Breast epithelium (tissue), 3 donors: ENCODE measurements at regions not wholly inside any gene's neighbourhood (a gene's known extent, or its start where the extent isn't known, plus 50 kb on each side); places are given as distances from the start of the nearest gene placed in this dataset.

Experiments used
- POLR2A ChIP-seq: fragments of 450-650 bp; IDR thresholded peaks from one replicate; pipeline ENCODE4 v1.6.1; 2016; ENCODE audit warnings: antibody characterized with exemption, mild to moderate bottlenecking, moderate library complexity
- POLR2AphosphoS5 ChIP-seq, 3 donors: sonication (generic); formaldehyde crosslinking; IDR thresholded peaks; one replicate each; pipeline ENCODE4 v1.6.1; 2017; ENCODE audit warnings: antibody characterized with exemption in 3 of 3
- TF ChIP-seq, protein P1 (sequence below), 3 donors: fragments of 450-650 bp; IDR thresholded peaks; one replicate each; pipeline ENCODE4 v1.5.1; 2016 to 2017; ENCODE audit warnings: antibody characterized with exemption in 3 of 3, mild to moderate bottlenecking in 3 of 3, moderate library complexity in 3 of 3

DNA sequence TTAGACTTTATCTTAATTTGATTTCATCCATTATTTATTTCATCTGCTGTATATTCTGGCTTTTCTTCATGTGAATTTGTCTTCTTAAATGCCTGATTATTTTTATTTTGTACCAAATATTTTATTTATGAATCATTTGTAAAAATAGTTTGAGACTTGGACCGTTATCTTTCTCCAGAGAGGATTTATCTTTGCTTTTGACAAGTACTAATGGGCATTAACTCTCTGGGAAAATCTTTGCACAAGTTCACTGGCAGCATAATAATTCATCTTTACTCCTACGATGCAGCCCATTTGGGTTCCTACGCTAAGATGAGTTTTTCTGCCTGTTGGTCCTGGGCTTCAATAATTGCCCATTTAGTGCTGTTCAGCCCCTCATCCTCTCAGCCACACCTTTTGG, 131.0 kb upstream of the RORB start:
- TF ChIP-seq POLR2A: no peak
- TF ChIP-seq, protein P1, sequence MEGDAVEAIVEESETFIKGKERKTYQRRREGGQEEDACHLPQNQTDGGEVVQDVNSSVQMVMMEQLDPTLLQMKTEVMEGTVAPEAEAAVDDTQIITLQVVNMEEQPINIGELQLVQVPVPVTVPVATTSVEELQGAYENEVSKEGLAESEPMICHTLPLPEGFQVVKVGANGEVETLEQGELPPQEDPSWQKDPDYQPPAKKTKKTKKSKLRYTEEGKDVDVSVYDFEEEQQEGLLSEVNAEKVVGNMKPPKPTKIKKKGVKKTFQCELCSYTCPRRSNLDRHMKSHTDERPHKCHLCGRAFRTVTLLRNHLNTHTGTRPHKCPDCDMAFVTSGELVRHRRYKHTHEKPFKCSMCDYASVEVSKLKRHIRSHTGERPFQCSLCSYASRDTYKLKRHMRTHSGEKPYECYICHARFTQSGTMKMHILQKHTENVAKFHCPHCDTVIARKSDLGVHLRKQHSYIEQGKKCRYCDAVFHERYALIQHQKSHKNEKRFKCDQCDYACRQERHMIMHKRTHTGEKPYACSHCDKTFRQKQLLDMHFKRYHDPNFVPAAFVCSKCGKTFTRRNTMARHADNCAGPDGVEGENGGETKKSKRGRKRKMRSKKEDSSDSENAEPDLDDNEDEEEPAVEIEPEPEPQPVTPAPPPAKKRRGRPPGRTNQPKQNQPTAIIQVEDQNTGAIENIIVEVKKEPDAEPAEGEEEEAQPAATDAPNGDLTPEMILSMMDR (IDR thresholded peaks at IDR 0.05): no peak
- no peak for TF ChIP-seq POLR2AphosphoS5 (IDR thresholded peaks at IDR 0.05)
